ENCODE measurements at regions not wholly inside any gene's neighbourhood (a gene's known extent, or its start where the extent isn't known, plus 50 kb on each side); places are given as distances from the start of the nearest gene placed in this dataset.
"Not testable (repeated sequence)": the region's sequence is repeated elsewhere in the genome, so short reads cannot be mapped to it uniquely, and the experiment has no call there.

- DNase-seq (ENCODE audit: low read depth in 2 of 2, low spot score in 1 of 2) = no peak
Observed at GRCh38 chr6:109255946-109256640, 126.2 kb downstream of the CD164 start.

- no peak for DNase-seq (ENCODE audit: low read depth in 2 of 2, low spot score in 1 of 2)
Observed at GRCh38 chr6:109255087-109255486, 127.2 kb downstream of the CD164 start.

- no peak for DNase-seq (ENCODE audit: low read depth in 2 of 2, low spot score in 1 of 2)
Observed at GRCh38 chr6:109253366-109253765, 128.9 kb downstream of the CD164 start.

DNA sequence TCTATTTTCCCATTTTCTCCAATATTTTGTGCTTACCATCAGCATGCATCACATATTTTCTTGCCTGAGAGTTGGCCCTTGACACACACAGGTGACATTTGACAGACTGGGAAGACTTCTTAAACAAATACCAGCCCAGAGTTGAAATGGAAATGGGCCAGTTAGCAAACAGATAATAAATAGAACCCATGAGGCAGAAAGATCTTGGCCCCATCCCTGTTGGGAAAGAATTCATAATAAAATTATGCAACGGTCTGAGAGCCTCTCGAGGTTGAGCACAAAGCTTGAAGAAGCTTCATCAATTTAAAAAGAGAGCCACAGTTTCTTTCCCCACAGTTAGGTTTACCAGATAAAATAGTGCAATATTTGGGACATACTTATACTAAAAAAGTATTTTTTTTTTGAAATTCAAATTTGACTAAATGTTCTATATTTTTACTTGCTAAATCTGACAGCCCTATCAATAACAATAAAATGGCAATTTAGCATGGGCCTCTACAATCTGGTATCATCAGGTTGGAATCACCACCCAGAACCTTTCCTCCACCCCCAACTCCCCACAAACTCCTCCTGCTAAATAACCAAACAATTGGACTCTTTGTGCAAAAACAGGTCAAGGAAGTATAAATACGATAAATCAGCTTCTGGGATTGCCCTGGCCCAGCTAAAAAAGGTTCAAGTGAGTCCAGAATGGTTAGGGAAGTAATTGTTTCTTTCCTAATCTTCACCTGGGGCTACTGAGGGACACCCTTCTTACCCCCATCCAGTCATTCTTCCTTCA lies 129.8 kb downstream of the CD164 start:
- no peak for DNase-seq (ENCODE audit: low read depth in 2 of 2, low spot score in 1 of 2)

- DNase-seq (ENCODE audit: low read depth in 2 of 2, low spot score in 1 of 2) = no peak
Observed at GRCh38 chr6:109251839-109252238, 130.4 kb downstream of the CD164 start.

DNA sequence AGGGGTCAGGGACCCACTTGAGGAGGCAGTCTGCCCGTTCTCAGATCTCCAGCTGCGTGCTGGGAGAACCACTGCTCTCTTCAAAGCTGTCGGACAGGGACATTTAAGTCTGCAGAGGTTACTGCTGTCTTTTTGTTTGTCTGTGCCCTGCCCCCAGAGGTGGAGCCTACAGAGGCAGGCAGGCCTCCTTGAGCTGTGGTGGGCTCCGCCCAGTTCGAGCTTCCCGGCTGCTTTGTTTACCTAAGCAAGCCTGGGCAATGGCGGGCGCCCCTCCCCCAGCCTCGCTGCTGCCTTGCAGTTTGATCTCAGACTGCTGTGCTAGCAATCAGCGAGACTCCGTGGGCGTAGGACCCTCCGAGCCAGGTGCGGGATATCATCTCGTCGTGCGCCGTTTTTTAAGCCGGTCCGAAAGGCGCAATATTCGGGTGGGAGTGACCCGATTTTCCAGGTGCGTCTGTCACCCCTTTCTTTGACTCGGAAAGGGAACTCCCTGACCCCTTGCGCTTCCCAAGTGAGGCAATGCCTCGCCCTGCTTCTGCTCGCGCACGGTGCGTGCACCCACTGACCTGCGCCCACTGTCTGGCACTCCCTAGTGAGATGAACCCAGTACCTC lies 131.6 kb downstream of the CD164 start:
- DNase-seq (ENCODE audit: low read depth in 2 of 2, low spot score in 1 of 2) = not testable (repeated sequence)

DNA sequence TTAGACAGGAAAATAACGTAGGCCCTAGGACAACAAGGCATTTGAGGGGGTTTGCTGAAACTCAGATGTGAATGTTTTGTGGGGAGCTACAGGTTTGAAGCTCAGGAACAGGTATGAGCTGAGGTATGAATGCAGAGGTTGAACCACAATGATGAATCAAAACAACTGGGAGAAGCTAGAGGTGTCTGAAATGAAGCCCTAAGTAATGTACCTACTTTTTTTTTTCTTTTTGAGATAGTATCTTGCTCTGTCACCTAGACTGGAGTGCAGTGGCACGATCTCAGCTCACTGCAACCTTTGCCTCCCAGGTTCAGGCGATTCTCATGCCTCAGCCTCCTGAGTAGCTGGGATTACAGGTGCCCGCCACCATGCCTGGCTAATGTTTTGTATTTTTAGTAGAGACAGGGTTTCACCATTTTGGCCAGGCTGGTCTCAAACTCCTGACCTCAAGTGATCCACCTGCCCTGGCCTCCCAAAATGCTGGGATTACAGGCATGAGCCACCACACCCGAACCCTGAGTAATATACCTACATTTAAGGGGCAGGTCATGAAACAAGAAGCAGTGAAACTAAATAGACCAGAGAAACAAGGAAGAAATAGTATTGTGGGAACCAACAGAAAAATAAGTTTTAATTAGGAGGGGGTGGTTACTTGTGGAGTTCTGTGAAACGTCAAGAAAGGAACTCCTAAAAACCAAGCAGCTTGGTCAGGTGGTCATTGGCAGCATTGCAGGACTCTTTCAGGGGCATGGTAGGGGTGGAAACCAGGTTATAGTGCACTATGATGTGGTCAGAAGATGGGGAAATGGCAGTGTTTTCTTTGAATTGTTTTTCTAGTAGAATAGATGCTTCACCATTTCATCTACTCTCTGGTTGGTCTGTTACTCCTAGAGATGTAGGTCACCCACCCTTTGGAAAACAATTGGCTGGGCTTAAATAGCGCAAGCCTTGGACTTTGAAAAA lies 138.1 kb downstream of the CD164 start:
- DNase-seq (ENCODE audit: low read depth in 2 of 2, low spot score in 1 of 2) = no peak

GRCh38 chr6:109242925-109243324 lies 139.3 kb downstream of the CD164 start:
- no peak for DNase-seq (ENCODE audit: low read depth in 2 of 2, low spot score in 1 of 2)

- DNase-seq (ENCODE audit: low read depth in 2 of 2, low spot score in 1 of 2) = no peak
Observed at GRCh38 chr6:109242029-109242428, 140.2 kb downstream of the CD164 start.

DNA sequence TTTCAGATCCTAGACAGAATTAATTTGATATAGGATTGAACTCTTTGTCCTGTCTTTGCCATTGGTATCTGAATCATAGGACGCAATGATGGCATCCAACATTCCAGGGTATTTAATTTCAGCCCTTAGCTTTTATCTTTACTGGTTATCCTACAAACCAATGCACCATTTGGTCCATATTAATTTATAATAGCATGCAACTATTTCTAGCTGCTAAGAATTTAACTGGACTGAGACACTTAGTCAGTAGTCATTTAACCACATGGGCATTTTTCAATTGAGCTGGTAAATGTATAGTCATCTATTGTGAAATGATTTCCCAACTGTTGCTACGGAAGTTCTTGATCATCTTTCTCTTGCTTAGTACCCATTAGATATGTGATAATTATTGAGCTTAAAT lies 141.1 kb downstream of the CD164 start:
- no peak for DNase-seq (ENCODE audit: low read depth in 2 of 2, low spot score in 1 of 2)

DNA sequence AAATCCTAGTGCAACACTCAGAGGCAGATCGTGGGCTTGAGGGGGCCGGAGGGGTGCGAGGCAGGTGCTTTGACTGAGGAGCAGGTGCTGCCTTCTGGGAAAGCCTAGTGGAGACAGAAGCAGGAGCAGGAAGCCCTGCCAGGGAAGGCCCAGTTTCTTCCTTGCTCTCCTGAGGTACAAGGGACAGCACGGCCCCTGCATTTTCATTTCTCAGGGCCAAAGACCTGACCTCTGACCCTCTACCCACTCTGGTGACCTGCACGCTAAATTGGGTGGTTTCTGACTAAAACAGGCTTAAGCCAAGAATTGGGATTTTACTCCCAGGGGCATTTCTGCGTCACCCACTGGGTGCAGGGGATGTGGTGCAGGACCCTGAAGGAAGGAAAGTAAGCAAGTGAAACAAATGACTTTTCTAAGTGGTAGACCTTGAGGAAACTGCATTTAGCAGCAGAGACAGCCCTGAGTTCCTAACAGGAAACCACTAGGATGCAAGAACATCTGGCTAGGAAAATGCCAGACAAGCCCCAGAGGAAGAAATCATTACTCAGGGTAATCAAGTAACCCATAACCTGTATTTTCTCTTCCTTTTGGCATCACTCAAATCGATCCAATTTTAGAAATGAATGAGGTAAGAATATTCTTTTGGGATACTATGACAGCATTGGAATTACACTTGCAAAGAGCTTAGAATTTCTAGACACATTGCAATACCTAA lies 141.7 kb downstream of the CD164 start:
- no peak for DNase-seq (ENCODE audit: low read depth in 2 of 2, low spot score in 1 of 2)

DNA sequence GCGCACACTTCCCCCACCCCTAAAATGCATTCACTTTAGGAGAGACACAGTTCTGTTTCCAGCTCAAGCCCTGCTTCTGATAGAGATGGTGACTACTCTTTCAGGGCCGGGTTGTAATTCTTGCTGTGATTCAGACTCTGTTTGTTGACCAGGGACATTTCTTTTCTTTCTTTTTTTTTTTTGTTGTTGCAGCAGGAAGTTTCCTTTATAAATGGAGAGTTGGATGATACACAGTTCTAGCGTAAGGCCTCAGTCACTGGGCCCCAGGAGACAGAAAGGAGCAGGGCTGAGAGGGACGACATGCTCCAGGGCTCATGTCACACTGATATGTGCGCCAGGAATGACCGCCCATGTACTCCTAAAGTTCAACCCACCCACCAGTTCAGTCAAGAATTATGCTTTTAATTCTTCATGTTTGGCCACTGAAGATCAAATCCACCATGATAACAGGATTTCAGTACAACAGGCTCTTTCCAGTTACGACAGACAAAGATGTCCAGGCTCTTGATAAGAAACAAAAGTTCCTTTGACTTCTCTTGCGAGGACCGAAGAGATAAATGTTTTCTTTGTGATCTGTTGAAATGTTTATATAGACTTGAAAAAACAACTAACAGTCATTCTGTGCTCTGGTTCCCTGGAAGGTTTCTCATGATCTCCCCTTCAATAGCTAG lies 142.5 kb downstream of the CD164 start:
- DNase-seq (ENCODE audit: low read depth in 2 of 2, low spot score in 1 of 2) = no peak

GRCh38 chr6:109239160-109239559 lies 143.1 kb downstream of the CD164 start:
- DNase-seq (ENCODE audit: low read depth in 2 of 2, low spot score in 1 of 2) = no peak

- DNase-seq (ENCODE audit: low read depth in 2 of 2, low spot score in 1 of 2) = no peak
Observed at GRCh38 chr6:109238396-109238795, 143.1 kb downstream of the CEP57L1 start.

DNA sequence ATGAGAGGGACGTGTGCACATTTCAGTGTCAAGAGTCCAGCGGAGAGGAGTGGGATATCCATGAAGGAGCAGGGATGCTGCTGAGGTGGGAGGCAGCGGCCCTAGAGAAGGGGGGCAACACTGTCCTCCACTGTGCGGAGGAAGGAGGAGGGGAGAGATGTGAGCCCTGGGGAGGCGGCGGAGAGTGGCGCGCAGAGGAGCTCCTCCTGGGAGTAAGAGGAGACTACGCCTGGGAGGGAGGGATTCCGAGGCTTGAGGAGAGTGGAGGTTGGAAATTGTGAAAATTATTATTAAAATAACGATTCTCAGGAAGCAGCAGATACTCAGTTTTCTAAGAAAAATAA lies 142.7 kb downstream of the CEP57L1 start:
- DNase-seq (ENCODE audit: low read depth in 2 of 2, low spot score in 1 of 2) = no peak

DNA sequence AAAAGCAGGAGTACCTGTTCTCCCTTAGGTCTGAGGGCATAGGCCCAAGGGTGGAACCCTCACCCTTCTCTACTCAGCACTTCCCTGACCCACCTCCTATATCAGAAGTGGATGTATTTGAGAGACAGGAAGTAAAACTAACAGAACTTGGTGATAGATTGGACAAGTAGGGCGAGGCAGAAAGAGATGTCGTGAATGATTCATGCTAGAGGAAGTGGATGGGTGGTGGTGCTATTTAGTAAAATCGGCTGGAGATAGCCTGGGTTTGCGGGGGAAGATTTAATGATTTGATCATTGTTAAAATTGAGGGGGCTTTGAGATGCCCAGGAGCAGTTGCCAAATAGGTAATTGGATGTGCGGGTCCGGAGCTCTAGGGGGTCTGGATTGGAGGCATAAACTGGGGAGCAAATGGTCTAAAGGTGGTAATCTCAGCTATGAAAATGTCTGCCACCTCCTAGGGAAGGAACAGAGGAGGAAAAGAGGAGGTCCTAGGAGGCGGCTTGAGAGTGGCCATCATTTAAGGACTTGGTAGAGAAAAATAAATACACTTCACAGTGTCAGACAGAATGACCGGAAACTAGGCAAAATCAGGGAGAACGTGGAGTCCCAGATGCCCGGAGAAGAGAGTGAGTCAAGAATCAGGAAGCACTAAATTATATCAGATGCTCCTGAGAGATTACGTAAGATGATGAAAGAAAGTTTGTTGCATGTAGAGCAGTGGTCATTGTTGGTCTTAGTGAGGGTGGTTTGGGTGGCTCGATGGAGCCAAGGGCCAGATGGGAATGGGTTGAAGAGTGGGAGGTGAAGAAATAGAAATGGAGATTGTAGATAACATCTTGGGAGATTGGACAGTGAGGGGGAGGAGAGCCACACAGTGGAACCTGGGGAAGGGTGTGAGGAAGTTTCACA lies 142.0 kb downstream of the CEP57L1 start:
- DNase-seq (ENCODE audit: low read depth in 2 of 2, low spot score in 1 of 2) = no peak

DNA sequence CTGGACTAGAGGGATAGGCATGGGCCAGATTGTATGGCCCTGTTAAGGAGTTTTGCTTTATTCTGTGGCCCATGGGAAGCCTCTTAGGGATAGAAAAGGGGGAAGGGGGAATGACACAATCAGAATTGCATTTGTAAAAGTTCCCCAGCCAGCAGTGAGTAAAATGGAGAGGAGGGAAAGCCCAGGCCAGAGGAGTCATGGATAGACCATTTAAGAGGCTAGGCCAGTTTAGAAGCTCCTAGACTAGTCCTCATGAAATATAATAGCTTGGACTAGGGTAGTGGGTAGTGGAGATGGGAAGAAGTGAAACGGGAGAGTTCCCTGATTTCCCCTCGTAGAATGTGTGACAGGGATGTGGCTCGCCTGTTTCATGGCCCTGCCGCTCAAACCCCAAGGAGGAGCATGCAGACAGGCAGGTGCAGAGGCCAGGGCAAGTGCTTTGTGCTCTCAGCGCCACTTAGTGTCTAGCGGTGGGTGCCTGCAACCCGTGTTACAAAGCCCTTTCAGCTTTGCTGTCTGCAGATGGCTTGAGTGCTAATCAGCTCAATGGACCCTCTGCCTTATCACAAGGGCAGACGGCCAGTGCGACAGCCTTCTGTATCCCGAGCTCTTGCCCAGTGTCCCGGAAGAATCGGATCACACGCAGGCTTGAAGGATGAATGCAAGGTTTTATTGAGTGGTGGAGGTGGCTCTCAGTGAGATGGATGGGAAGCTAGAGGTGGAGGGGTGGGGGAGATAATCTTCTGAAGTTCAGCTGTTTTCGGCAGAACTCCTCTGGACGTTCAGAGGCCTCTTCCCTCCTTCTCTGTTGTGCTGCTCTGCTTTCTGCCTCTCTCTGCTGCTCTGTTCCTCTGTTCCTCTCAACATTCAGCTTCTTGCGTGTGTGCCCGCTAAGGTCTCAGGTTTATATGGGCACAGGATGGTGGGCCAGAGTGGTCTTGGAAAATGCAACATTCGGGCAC lies 141.1 kb downstream of the CEP57L1 start:
- no peak for DNase-seq (ENCODE audit: low read depth in 2 of 2, low spot score in 1 of 2)

- no peak for DNase-seq (ENCODE audit: low read depth in 2 of 2, low spot score in 1 of 2)
Observed at GRCh38 chr6:109235481-109236038, 140.3 kb downstream of the CEP57L1 start.
